Non-pigmented ciliary epithelial cell (primary cell): ENCODE measurements at regions not wholly inside any gene's neighbourhood (a gene's known extent, or its start where the extent isn't known, plus 50 kb on each side); places are given as distances from the start of the nearest gene placed in this dataset.

Experiments
- DNase-seq: peaks from one replicate; pipeline ENCODE4 v3.0.0-alpha.2; 2010; ENCODE audit warnings: low read depth

GRCh38 chr7:113825832-113826231, 93.0 kb downstream of the PPP1R3A start:
- DNase-seq = no peak

- DNase-seq = no peak
These were observed 94.5 kb downstream of the PPP1R3A start for GRCh38 chr7:113824117-113824823.

GRCh38 chr7:113819474-113819873, 99.3 kb downstream of the PPP1R3A start:
- DNase-seq = no peak

GRCh38 chr7:113816639-113817038, 102.2 kb downstream of the PPP1R3A start:
- no peak for DNase-seq

GRCh38 chr7:113813471-113813870, 105.3 kb downstream of the PPP1R3A start:
- no peak for DNase-seq

GRCh38 chr7:113812591-113813255, 106.1 kb downstream of the PPP1R3A start:
- no peak for DNase-seq

- no peak for DNase-seq
These were observed 108.6 kb downstream of the PPP1R3A start for GRCh38 chr7:113810080-113810744.

GRCh38 chr7:113809581-113809980, 109.2 kb downstream of the PPP1R3A start:
- no peak for DNase-seq

GRCh38 chr7:113806633-113807327, 112.0 kb downstream of the PPP1R3A start:
- DNase-seq = no peak

- DNase-seq = no peak
These were observed 112.8 kb downstream of the PPP1R3A start for GRCh38 chr7:113805976-113806375.

GRCh38 chr7:113804475-113805095, 114.2 kb downstream of the PPP1R3A start:
- DNase-seq = no peak

GRCh38 chr7:113801751-113802150, 117.1 kb downstream of the PPP1R3A start:
- DNase-seq = no peak

GRCh38 chr7:113800826-113801225, 118.0 kb downstream of the PPP1R3A start:
- no peak for DNase-seq

GRCh38 chr7:113799896-113800295, 118.9 kb downstream of the PPP1R3A start:
- no peak for DNase-seq

- DNase-seq = no peak
These were observed 121.3 kb downstream of the PPP1R3A start for GRCh38 chr7:113797420-113798010.

GRCh38 chr7:113796557-113796956, 122.3 kb downstream of the PPP1R3A start:
- DNase-seq = peak; percentile 85

- no peak for DNase-seq
These were observed 124.2 kb downstream of the PPP1R3A start for GRCh38 chr7:113794573-113794972.

- no peak for DNase-seq
These were observed 125.6 kb downstream of the PPP1R3A start for GRCh38 chr7:113793171-113793570.

GRCh38 chr7:113790025-113790424, 128.8 kb downstream of the PPP1R3A start:
- no peak for DNase-seq

- DNase-seq = no peak
These were observed 131.7 kb downstream of the PPP1R3A start for GRCh38 chr7:113787106-113787505.

- DNase-seq = no peak
These were observed 133.9 kb downstream of the PPP1R3A start for GRCh38 chr7:113784956-113785355.

- DNase-seq = no peak
These were observed 134.5 kb downstream of the PPP1R3A start for GRCh38 chr7:113784316-113784715.
